ENCODE measurements at regions not wholly inside any gene's neighbourhood (a gene's known extent, or its start where the extent isn't known, plus 50 kb on each side); places are given as distances from the start of the nearest gene placed in this dataset.

DNA sequence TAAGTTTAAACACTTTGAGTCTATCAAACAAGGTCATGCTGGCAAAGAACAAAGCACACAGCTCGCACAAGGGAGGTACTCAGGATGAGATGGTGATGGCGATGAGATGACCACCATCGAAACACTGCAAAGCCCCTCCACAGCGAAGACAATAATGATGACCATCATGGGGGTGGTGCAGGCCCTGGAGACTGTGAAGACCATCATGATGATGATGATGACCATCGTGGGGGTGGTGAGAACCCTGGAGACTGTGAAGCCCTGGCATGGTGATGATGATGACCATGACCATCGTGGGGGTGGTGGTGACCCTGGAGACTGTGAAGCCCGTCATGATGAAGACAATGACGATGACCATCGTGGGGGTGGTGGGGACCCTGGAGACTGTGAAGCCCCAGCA, 81.6 kb upstream of the SALL3 start:
- Histone ChIP-seq H3K9me1 (ENCODE audit: control insufficient read depth, extremely low read depth, insufficient read depth, low read length) (no peaks in the 10 kb centered on the region), H3K27me3 (ENCODE audit: control insufficient read depth, extremely low read depth, insufficient read depth, low read length) (no peaks in the 10 kb centered on the region), H3K4me3 (ENCODE audit: control insufficient read depth in 2 of 3, extremely low read depth in 1 of 3, insufficient read depth in 2 of 3, low read depth in 1 of 3, low read length in 3 of 3) (no peak overlapping the region), H4K20me1 (ENCODE audit: control insufficient read depth, extremely low read depth, insufficient read depth, low read length) (no peaks in the 10 kb centered on the region), H3K9ac (ENCODE audit: control insufficient read depth, extremely low read depth, insufficient read depth, low read length) (no peak overlapping the region), H2AFZ (ENCODE audit: control insufficient read depth, low read length) (no peak overlapping the region), H3K4me1 (ENCODE audit: control insufficient read depth, extremely low read depth, insufficient read depth, low read length) (no peaks in the 10 kb centered on the region), H3K4me2 (ENCODE audit: control insufficient read depth, extremely low read depth, insufficient read depth, low read depth, low read length) (no peak overlapping the region), H3K27ac (ENCODE audit: control insufficient read depth, insufficient read depth, low read length) (no peak overlapping the region), H3K9me3 (ENCODE audit: control insufficient read depth, low read depth, low read length) (peaks cover 18% of the 10 kb centered on the region), H3K79me2 (ENCODE audit: control insufficient read depth, insufficient read depth, low read length) (no peaks in the 10 kb centered on the region), H3K36me3 (ENCODE audit: control insufficient read depth in 2 of 2, extremely low read depth in 1 of 2, insufficient read depth in 2 of 2, low read length in 2 of 2) (no peaks in the 10 kb centered on the region)
- FAIRE-seq (no peak), DNase-seq (ENCODE audit: low read depth, low spot score) (no peak)
- dilution Hi-C loops (cut with MboI; ENCODE audit: extremely low pct_ligation_motif_present, low sequenced_read_pairs), result no loop called here
- TF ChIP-seq, protein P1, sequence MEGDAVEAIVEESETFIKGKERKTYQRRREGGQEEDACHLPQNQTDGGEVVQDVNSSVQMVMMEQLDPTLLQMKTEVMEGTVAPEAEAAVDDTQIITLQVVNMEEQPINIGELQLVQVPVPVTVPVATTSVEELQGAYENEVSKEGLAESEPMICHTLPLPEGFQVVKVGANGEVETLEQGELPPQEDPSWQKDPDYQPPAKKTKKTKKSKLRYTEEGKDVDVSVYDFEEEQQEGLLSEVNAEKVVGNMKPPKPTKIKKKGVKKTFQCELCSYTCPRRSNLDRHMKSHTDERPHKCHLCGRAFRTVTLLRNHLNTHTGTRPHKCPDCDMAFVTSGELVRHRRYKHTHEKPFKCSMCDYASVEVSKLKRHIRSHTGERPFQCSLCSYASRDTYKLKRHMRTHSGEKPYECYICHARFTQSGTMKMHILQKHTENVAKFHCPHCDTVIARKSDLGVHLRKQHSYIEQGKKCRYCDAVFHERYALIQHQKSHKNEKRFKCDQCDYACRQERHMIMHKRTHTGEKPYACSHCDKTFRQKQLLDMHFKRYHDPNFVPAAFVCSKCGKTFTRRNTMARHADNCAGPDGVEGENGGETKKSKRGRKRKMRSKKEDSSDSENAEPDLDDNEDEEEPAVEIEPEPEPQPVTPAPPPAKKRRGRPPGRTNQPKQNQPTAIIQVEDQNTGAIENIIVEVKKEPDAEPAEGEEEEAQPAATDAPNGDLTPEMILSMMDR (optimal IDR thresholded peaks at IDR 0.05 in 1 of 3, IDR thresholded peaks at IDR 0.05 in 1 of 3, conservative IDR thresholded peaks at IDR 0.05 in 1 of 3; ENCODE audit: extremely low read depth in 1 of 3, insufficient read depth in 2 of 3, low read length in 3 of 3), result no peak
- no peak for TF ChIP-seq EZH2 (IDR thresholded peaks at IDR 0.05; ENCODE audit: low read length)

DNA sequence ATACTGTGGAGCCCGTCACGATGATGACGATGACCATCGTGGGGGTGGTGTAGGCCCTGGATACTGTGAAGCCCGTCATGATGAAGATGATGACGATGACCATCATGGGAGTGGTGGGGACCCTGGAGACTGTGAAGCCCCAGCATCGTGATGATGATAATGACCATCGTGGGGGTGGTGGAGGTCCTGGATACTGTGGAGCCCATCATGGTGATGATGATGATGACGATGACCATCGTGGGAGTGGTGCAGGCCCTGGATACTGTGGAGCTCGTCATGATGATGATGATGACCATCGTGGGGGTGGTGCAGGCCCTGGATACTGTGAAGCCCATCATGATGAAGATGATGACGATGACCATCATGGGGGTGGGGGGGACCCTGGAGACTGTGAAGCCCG, 81.0 kb upstream of the SALL3 start:
- Histone ChIP-seq H3K9ac (ENCODE audit: control insufficient read depth, extremely low read depth, insufficient read depth, low read length) (no peak overlapping the region), H3K36me3 (ENCODE audit: control insufficient read depth in 2 of 2, extremely low read depth in 1 of 2, insufficient read depth in 2 of 2, low read length in 2 of 2) (no peaks in the 10 kb centered on the region), H2AFZ (ENCODE audit: control insufficient read depth, low read length) (no peak overlapping the region), H3K27ac (ENCODE audit: control insufficient read depth, insufficient read depth, low read length) (no peak overlapping the region), H3K4me1 (ENCODE audit: control insufficient read depth, extremely low read depth, insufficient read depth, low read length) (no peaks in the 10 kb centered on the region), H3K4me3 (ENCODE audit: control insufficient read depth in 2 of 3, extremely low read depth in 1 of 3, insufficient read depth in 2 of 3, low read depth in 1 of 3, low read length in 3 of 3) (no peak overlapping the region), H3K4me2 (ENCODE audit: control insufficient read depth, extremely low read depth, insufficient read depth, low read depth, low read length) (no peak overlapping the region), H3K79me2 (ENCODE audit: control insufficient read depth, insufficient read depth, low read length) (no peaks in the 10 kb centered on the region), H4K20me1 (ENCODE audit: control insufficient read depth, extremely low read depth, insufficient read depth, low read length) (no peaks in the 10 kb centered on the region), H3K9me3 (ENCODE audit: control insufficient read depth, low read depth, low read length) (peaks cover 18% of the 10 kb centered on the region), H3K27me3 (ENCODE audit: control insufficient read depth, extremely low read depth, insufficient read depth, low read length) (no peaks in the 10 kb centered on the region), H3K9me1 (ENCODE audit: control insufficient read depth, extremely low read depth, insufficient read depth, low read length) (no peaks in the 10 kb centered on the region)
- FAIRE-seq (no peak), DNase-seq (ENCODE audit: low read depth, low spot score) (no peak)
- no peak for TF ChIP-seq EZH2 (IDR thresholded peaks at IDR 0.05; ENCODE audit: low read length)
- TF ChIP-seq, protein P1 (optimal IDR thresholded peaks at IDR 0.05 in 1 of 3, IDR thresholded peaks at IDR 0.05 in 1 of 3, conservative IDR thresholded peaks at IDR 0.05 in 1 of 3; ENCODE audit: extremely low read depth in 1 of 3, insufficient read depth in 2 of 3, low read length in 3 of 3), result no peak
- dilution Hi-C loops (cut with MboI; ENCODE audit: extremely low pct_ligation_motif_present, low sequenced_read_pairs), result no loop called here

Measured in keratinocyte (primary cell).